ENCODE measurements at regions not wholly inside any gene's neighbourhood (a gene's known extent, or its start where the extent isn't known, plus 50 kb on each side); places are given as distances from the start of the nearest gene placed in this dataset.

DNA sequence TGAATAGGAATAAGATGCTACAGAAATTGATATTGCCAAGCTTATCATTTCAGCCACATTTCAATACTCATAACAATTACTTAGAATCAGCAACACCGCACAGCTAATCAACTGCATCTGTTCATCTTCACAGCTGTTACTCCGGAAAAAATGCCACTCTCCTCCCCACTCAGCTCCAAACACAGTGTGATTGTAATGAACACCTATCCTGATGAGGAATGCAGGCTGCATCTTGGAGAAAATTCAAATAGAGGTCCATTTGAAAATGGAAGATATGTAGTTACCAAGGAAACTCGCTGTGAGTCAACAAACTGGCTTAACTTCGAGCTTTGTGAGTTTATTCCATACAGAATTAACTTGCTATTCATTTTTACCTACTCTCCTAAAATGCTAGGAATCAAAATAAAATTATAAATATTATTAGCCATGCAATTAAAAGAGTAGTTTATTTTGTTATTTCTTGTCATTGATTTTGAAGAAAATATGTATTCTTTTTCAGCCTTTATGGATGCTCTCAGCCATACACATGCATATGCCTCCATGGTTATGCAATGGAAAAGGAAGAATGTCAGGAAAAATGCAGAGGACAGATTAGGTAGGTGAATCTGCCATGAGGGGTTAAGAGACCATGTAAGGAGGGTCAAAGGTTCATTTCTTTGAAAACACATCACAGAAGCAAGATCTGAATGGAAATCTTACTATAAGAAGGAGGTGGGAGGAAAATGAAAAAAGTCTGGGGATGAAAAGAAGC lies 267.2 kb downstream of the POM121L12 start:
- Mint-ChIP-seq H3K27ac (no peak overlapping the region), H3K36me3 (ENCODE audit: low read depth) (no peaks in the 10 kb centered on the region), H3K9me3 (no peaks in the 10 kb centered on the region), H3K4me1 (no peaks in the 10 kb centered on the region), H3K27me3 (ENCODE audit: low read depth) (no peaks in the 10 kb centered on the region), H3K4me3 (no peak overlapping the region)
- TF ChIP-seq, protein P1, sequence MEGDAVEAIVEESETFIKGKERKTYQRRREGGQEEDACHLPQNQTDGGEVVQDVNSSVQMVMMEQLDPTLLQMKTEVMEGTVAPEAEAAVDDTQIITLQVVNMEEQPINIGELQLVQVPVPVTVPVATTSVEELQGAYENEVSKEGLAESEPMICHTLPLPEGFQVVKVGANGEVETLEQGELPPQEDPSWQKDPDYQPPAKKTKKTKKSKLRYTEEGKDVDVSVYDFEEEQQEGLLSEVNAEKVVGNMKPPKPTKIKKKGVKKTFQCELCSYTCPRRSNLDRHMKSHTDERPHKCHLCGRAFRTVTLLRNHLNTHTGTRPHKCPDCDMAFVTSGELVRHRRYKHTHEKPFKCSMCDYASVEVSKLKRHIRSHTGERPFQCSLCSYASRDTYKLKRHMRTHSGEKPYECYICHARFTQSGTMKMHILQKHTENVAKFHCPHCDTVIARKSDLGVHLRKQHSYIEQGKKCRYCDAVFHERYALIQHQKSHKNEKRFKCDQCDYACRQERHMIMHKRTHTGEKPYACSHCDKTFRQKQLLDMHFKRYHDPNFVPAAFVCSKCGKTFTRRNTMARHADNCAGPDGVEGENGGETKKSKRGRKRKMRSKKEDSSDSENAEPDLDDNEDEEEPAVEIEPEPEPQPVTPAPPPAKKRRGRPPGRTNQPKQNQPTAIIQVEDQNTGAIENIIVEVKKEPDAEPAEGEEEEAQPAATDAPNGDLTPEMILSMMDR (IDR thresholded peaks at IDR 0.05; ENCODE audit: unreplicated experiment in 3 of 3), result no peak

DNA sequence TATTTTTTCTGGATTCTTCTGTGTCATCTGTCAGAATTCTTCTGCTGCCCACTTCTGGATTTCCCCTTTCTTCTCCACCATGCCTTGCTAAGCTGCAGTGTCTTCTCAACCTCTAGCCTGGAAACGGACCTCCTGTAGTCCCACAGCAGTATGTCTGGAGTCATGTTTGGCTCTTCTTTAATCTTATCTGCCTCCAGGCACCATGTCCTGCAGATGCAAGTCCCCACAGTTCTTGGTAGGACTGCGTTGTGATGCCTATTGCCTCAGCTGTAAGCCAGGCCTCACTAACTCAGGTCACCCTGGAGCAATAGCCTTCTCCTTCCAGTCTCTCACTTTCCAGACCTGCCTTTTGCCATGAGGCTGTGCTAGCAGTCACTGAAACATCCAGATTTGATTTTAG lies 268.3 kb downstream of the POM121L12 start:
- H3K4me1 Mint-ChIP-seq, result no peaks in the 10 kb centered on the region
- no peaks in the 10 kb centered on the region for H3K27me3 Mint-ChIP-seq (ENCODE audit: low read depth)
- H3K27ac Mint-ChIP-seq, result no peak overlapping the region
- H3K4me3 Mint-ChIP-seq, result no peak overlapping the region
- no peaks in the 10 kb centered on the region for H3K9me3 Mint-ChIP-seq
- TF ChIP-seq, protein P1 (IDR thresholded peaks at IDR 0.05; ENCODE audit: unreplicated experiment in 3 of 3), result no peak
- no peaks in the 10 kb centered on the region for H3K36me3 Mint-ChIP-seq (ENCODE audit: low read depth)

DNA sequence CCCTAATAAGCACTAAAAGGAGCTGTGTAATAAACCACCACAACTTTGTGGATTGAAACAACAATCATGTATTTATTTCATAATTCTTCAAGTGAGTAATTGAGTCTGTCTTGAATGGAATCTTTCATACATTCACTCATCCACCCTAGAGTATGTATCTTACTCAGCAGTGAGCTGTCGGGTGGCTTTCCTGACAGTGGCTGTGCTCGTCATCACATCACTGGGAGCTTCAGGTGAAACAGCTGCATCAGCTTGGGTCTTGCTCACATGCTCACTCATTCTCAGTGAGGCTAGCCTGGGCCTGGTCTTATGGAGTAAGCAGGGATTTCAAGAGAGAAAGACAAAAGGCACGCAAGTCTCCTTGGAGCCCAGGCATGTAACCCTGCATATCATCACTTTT lies 271.4 kb downstream of the POM121L12 start:
- Mint-ChIP-seq H3K4me1 (no peaks in the 10 kb centered on the region), H3K27ac (no peak overlapping the region), H3K27me3 (ENCODE audit: low read depth) (no peaks in the 10 kb centered on the region), H3K36me3 (ENCODE audit: low read depth) (no peaks in the 10 kb centered on the region), H3K4me3 (no peak overlapping the region), H3K9me3 (no peaks in the 10 kb centered on the region)
- TF ChIP-seq, protein P1 (IDR thresholded peaks at IDR 0.05; ENCODE audit: unreplicated experiment in 3 of 3), result no peak

DNA sequence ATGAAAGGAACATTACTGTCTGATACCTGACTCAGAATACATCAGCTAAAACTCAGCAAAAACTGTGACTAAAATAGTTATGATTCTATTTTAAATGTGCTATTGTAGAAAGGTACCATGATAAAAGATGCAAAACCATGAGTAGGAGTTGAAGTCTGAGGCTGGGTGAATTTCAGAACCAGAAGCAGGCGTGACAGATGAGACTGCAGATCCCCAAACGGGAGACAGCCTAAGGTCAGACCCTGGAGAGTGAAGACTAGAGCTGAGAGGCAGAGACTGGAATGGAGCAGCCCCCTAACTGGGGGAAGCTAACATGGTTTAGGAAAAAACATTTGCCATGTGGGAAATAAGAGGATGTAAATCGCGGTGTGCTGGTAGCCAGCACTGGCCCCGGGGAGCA lies 275.8 kb downstream of the POM121L12 start:
- Mint-ChIP-seq H3K4me3 (no peak overlapping the region), H3K27ac (no peak overlapping the region), H3K27me3 (ENCODE audit: low read depth) (no peaks in the 10 kb centered on the region), H3K9me3 (no peaks in the 10 kb centered on the region), H3K4me1 (no peaks in the 10 kb centered on the region), H3K36me3 (ENCODE audit: low read depth) (no peaks in the 10 kb centered on the region)
- TF ChIP-seq, protein P1 (IDR thresholded peaks at IDR 0.05; ENCODE audit: unreplicated experiment in 3 of 3), result no peak

DNA sequence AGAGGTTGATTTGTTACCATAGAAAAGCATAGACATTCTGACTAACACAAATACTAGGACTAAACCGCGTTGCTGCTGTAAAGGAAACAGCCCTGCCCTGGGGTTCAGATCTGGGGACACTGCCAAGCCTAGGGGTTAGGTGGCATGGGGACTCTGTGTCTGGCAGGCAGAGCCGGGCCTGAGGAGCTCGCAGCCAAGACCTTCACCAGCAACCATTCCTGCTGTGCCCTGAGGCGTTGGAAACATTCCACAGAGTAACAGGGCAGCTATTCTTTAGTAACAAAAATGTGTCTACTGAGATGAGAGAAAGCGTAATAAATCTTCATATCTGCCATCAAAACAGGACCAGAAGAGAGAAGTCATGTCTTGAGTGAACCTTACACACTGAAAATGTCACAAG lies 280.5 kb downstream of the POM121L12 start:
- Mint-ChIP-seq H3K27ac (no peak overlapping the region), H3K9me3 (no peaks in the 10 kb centered on the region), H3K4me1 (no peaks in the 10 kb centered on the region), H3K27me3 (ENCODE audit: low read depth) (no peaks in the 10 kb centered on the region), H3K4me3 (no peak overlapping the region), H3K36me3 (ENCODE audit: low read depth) (no peaks in the 10 kb centered on the region)
- TF ChIP-seq, protein P1 (IDR thresholded peaks at IDR 0.05; ENCODE audit: unreplicated experiment in 3 of 3), result no peak

DNA sequence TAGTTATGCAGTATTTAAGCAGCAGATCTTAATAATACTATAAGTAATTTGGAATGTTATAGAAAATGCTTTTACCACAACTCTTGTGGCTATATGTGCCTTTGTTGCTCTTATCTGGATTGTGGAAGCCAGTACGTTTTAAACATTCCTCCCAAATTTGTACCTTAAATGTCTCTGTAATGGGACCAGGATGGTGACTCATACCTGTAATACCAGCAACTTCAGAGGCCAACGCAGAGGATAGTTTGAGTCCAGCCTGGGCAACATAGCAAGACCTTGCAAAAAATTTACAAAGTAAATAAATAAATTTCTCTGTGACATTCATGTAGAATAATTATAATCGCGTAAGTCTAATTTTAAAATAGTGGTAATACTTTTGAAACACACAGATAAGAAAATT lies 283.1 kb downstream of the POM121L12 start:
- Mint-ChIP-seq H3K4me1 (no peaks in the 10 kb centered on the region), H3K9me3 (no peaks in the 10 kb centered on the region), H3K36me3 (ENCODE audit: low read depth) (no peaks in the 10 kb centered on the region), H3K27ac (no peak overlapping the region), H3K4me3 (no peak overlapping the region), H3K27me3 (ENCODE audit: low read depth) (no peaks in the 10 kb centered on the region)
- TF ChIP-seq, protein P1 (IDR thresholded peaks at IDR 0.05; ENCODE audit: unreplicated experiment in 3 of 3), result no peak
